Smooth muscle cell (in vitro differentiated cells): ENCODE measurements at regions not wholly inside any gene's neighbourhood (a gene's known extent, or its start where the extent isn't known, plus 50 kb on each side); places are given as distances from the start of the nearest gene placed in this dataset.
A peak's percentile ranks its signal among the peaks of the same experiment; 100 is the strongest.
"Not testable (repeated sequence)": the region's sequence is repeated elsewhere in the genome, so short reads cannot be mapped to it uniquely, and the experiment has no call there.

Experiments
- DNase-seq: peaks from one replicate; lab custom pipeline; 2025; ENCODE audit not compliant: unreplicated experiment; lab: John Stamatoyannopoulos, UW
- H2AFZ ChIP-seq: fragments of 200-600 bp; sonication (generic); 2 replicates; pipeline ENCODE4 v1.6.0; 2016; ENCODE audit warnings: antibody characterized with exemption, low read depth, mild to moderate bottlenecking
- H3F3A ChIP-seq: fragments of 200-600 bp; sonication (generic); 2 replicates; pipeline ENCODE4 v1.6.0; 2017; ENCODE audit warnings: antibody characterized with exemption, low read depth
- H3K27ac ChIP-seq: fragments of 200-600 bp; sonication (generic); 2 replicates; pipeline ENCODE4 v1.5.1; 2016; ENCODE audit warnings: low read depth, mild to moderate bottlenecking
- H3K27me3 ChIP-seq: fragments of 200-600 bp; sonication (generic); 2 replicates; pipeline ENCODE4 v1.6.1; 2016; ENCODE audit warnings: low read depth, mild to moderate bottlenecking
- H3K36me3 ChIP-seq: fragments of 200-600 bp; sonication (generic); 2 replicates; pipeline ENCODE4 v1.5.1; 2016; ENCODE audit warnings: low read depth
- H3K4me1 ChIP-seq: fragments of 200-600 bp; sonication (generic); 2 replicates; pipeline ENCODE4 v1.5.1; 2016; ENCODE audit warnings: low read depth
- H3K4me2 ChIP-seq: fragments of 200-600 bp; sonication (generic); 2 replicates; pipeline ENCODE4 v1.6.0; 2016; ENCODE audit warnings: mild to moderate bottlenecking
- H3K4me3 ChIP-seq: fragments of 200-600 bp; sonication (generic); 2 replicates; pipeline ENCODE4 v1.5.1; 2016; ENCODE audit warnings: mild to moderate bottlenecking
- H3K79me2 ChIP-seq: fragments of 200-600 bp; sonication (generic); 2 replicates; pipeline ENCODE4 v1.6.0; 2016; ENCODE audit warnings: low read depth, mild to moderate bottlenecking
- H3K9ac ChIP-seq: fragments of 200-600 bp; sonication (generic); 2 replicates; pipeline ENCODE4 v1.6.0; 2016; ENCODE audit warnings: low read depth
- H3K9me3 ChIP-seq: fragments of 200-600 bp; sonication (generic); replicated peaks from 2 replicates; pipeline ENCODE4 v1.5.1; 2016; ENCODE audit warnings: low read depth
- H4K20me1 ChIP-seq: fragments of 200-600 bp; sonication (generic); 2 replicates; pipeline ENCODE4 v1.6.0; 2016; ENCODE audit warnings: low read depth
- CTCF ChIP-seq: fragments of 200-600 bp; sonication (generic); IDR thresholded peaks from 2 replicates; pipeline ENCODE4 v1.5.1; 2017; ENCODE audit warnings: borderline replicate concordance, mild to moderate bottlenecking, antibody characterized with exemption; ENCODE audit not compliant: insufficient read depth, poor library complexity, severe bottlenecking
- WGBS: methylation state at CpG from one replicate; pipeline ENCODE4 v1.1.7; 2016; ENCODE audit warnings: low lambda C conversion rate; 5-methylcytosine and 5-hydroxymethylcytosine counted together

DNA sequence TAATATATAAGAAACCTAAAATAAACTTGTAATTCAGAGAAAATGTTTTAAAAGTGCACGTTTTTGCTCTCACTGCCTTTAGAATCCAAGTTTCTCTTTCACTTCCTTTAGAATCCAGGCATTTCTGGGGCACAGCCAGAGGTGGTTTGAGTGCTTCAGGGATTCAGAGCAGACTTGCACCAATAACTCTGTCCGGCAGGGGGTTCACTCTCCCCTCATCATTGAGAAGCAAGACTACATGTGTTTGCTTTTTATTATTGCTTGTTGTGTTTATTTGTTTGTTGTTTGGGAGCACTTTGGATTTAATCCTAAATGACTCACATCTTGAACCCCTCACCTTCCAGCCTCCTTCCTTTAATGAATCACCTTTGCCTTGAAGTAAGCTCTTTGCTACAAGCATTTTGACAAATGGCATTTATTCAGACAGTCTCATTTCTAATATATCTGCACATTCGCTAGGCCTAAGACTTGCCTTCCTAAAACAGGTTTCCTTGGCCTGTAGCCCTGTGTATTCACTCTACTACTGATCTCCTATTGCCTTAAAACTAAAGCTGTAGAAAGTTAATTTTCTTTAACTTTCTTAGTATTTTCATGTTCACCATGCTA lies 233.5 kb upstream of the ATP5MC3 start:
- no peaks in the 10 kb centered on the region for H4K20me1 ChIP-seq
- no peaks in the 10 kb centered on the region for H3F3A ChIP-seq
- H3K4me1 ChIP-seq = no peaks in the 10 kb centered on the region
- 45% methylated on average over 3 of the region's 3 CpGs for WGBS
- no peak overlapping the region for H3K27ac ChIP-seq
- peak; percentile 6 for DNase-seq
- H3K27me3 ChIP-seq = peaks cover 5% of the 10 kb centered on the region
- H3K4me3 ChIP-seq = peak overlapping the region; percentile 12
- TF ChIP-seq CTCF = peak; percentile 69
- no peak overlapping the region for H2AFZ ChIP-seq
- H3K79me2 ChIP-seq = no peaks in the 10 kb centered on the region
- no peak overlapping the region for H3K4me2 ChIP-seq
- H3K9ac ChIP-seq = no peak overlapping the region
- no peaks in the 10 kb centered on the region for H3K36me3 ChIP-seq
- H3K9me3 ChIP-seq = no peaks in the 10 kb centered on the region

DNA sequence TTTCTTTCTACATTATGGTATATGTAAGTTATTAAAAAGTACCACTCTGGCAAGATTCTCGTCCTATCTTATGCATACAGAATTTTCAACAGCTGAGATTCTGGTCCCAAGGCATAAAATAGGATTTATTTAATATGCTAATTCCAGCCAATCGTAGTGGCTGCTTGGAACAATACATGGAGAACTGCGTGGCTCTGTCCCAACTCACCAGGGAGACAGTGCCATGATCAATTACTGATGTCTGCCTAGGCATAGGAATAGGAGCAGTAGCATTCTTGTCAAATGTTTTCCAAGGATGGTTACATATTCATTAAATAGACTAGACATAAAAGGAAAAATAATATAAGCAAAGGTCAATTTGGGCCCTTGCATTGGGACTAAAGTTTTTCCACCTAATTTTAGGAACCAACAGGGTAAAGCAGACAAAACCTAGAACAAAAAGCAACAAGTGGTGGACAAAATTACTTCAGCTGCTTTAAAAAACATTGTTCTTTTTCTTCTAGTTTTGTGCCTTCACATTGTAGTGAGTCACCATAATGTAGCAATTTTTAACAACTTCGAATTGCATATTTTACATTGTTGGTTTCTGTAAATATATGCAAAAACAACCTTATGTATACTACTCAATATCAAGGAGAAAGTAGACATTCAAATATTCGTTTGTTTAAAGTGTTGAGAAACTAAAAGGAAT lies 232.8 kb upstream of the ATP5MC3 start:
- peaks cover 5% of the 10 kb centered on the region for H3K27me3 ChIP-seq
- no peak overlapping the region for H3K4me2 ChIP-seq
- DNase-seq = no peak
- H3K4me3 ChIP-seq = peak overlapping the region; percentile 12
- H4K20me1 ChIP-seq = no peaks in the 10 kb centered on the region
- TF ChIP-seq CTCF = no peak
- H3K27ac ChIP-seq = no peak overlapping the region
- H3K9ac ChIP-seq = no peak overlapping the region
- H3K9me3 ChIP-seq = no peaks in the 10 kb centered on the region
- H3F3A ChIP-seq = no peaks in the 10 kb centered on the region
- H3K36me3 ChIP-seq = no peaks in the 10 kb centered on the region
- H2AFZ ChIP-seq = no peak overlapping the region
- WGBS = 77% methylated on average over 5 of the region's 5 CpGs
- no peaks in the 10 kb centered on the region for H3K4me1 ChIP-seq
- H3K79me2 ChIP-seq = no peaks in the 10 kb centered on the region

DNA sequence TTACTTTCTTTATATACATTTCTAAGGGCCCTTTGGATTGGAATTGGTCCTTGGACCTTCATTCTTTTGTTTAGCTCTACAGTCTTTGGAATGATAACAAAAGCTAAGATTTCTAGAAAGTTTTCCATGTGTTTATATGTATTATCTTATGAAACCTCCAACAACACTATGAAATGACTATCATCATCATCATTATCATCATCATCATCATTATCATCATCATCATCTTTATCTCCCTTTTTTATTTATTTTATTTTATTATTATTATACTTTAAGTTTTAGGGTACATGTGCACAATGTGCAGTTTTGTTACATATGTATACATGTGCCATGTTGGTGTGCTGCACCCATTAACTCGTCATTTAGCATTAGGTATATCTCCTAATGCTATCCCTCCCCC lies 229.4 kb upstream of the ATP5MC3 start:
- not testable (repeated sequence) for H3K36me3 ChIP-seq, H3K79me2 ChIP-seq, DNase-seq, H3K9me3 ChIP-seq, H4K20me1 ChIP-seq, H3K4me2 ChIP-seq, H3K9ac ChIP-seq, H3K4me1 ChIP-seq, H3K27ac ChIP-seq, H3K27me3 ChIP-seq, H3F3A ChIP-seq, H3K4me3 ChIP-seq, H2AFZ ChIP-seq
- 70% methylated on average over 1 of the region's 1 CpG for WGBS

- Histone ChIP-seq H3K27ac (no peak overlapping the region), H3K79me2 (no peaks in the 10 kb centered on the region), H3K4me1 (no peaks in the 10 kb centered on the region), H3K9ac (no peak overlapping the region), H3K27me3 (peaks cover 9% of the 10 kb centered on the region), H4K20me1 (no peaks in the 10 kb centered on the region), H3K9me3 (no peaks in the 10 kb centered on the region), H2AFZ (no peak overlapping the region), H3K4me3 (no peak overlapping the region), H3K4me2 (no peak overlapping the region), H3K36me3 (no peaks in the 10 kb centered on the region), H3F3A (no peaks in the 10 kb centered on the region)
- DNase-seq = no peak
- TF ChIP-seq CTCF = no peak
- 75% methylated on average over 1 of the region's 1 CpG for whole genome bisulfite sequencing
Observed at GRCh38 chr2:175404839-175405238, 223.3 kb upstream of the ATP5MC3 start.
